GM12873 (cell line): ENCODE measurements at regions not wholly inside any gene's neighbourhood (a gene's known extent, or its start where the extent isn't known, plus 50 kb on each side); places are given as distances from the start of the nearest gene placed in this dataset.

Experiments used
- CTCF ChIP-seq: IDR thresholded peaks from 2 replicates; pipeline ENCODE4 v1.5.1; 2012; ENCODE audit warnings: low read depth, mild to moderate bottlenecking, moderate library complexity, low read length, control low read depth; ENCODE audit not compliant: insufficient read depth; ENCODE audit errors: missing control alignments

- TF ChIP-seq CTCF = no peak
Measured at GRCh38 chr4:152072906-152073305, 312.1 kb upstream of the GATB start.

GRCh38 chr4:152072001-152072485 lies 311.2 kb upstream of the GATB start:
- TF ChIP-seq CTCF = no peak

GRCh38 chr4:152070854-152071253 lies 310.0 kb upstream of the GATB start:
- TF ChIP-seq CTCF = no peak

- no peak for TF ChIP-seq CTCF
Measured at GRCh38 chr4:152068866-152069265, 308.1 kb upstream of the GATB start.

GRCh38 chr4:152065545-152065944 lies 304.7 kb upstream of the GATB start:
- TF ChIP-seq CTCF = peak; percentile 14

- no peak for TF ChIP-seq CTCF
Measured at GRCh38 chr4:152064753-152065152, 303.9 kb upstream of the GATB start.

GRCh38 chr4:152064282-152064681 lies 303.5 kb upstream of the GATB start:
- TF ChIP-seq CTCF = no peak

GRCh38 chr4:152063621-152064240 lies 302.9 kb upstream of the GATB start:
- no peak for TF ChIP-seq CTCF
